Endothelial cell of umbilical vein (primary cell): ENCODE measurements at regions not wholly inside any gene's neighbourhood (a gene's known extent, or its start where the extent isn't known, plus 50 kb on each side); places are given as distances from the start of the nearest gene placed in this dataset.

Source experiments
- BruUV-seq: library from RNA; stranded (reverse); fragments of 400-500 nt; replicated peaks from 2 replicates; lab custom pipeline; 2021; lab: Mats Ljungman, UMichigan
- CTCF ChIA-PET: fragments of 300-600, 350-600 bp; sonication (Branson Sonifier 250); formaldehyde crosslinking; loops from one replicate; lab custom pipeline; 2021; ENCODE audit warnings: antibody characterized with exemption, inconsistent platforms; lab: Charles Lee
- POLR2A ChIA-PET: fragments of 300-600, 350-600 bp; sonication (Branson Sonifier 250); formaldehyde crosslinking; loops from one replicate; lab custom pipeline; 2021; ENCODE audit warnings: antibody characterized with exemption, inconsistent platforms; lab: Charles Lee
- DNase-seq: peaks from one replicate; pipeline ENCODE4 v3.0.0-alpha.2; 2011; ENCODE audit warnings: low read depth, low spot score
- FAIRE-seq: peaks from 2 replicates; lab custom pipeline; 2011; peaks lifted over from hg19 to GRCh38; lab: Jason Lieb, UNC
- H2AFZ ChIP-seq: 2 replicates; pipeline ENCODE4 v1.6.0; 2012; ENCODE audit warnings: low read depth, low read length, control low read depth, inconsistent platforms
- H3K27ac ChIP-seq: 2 replicates; pipeline ENCODE4 v1.5.1; 2011; ENCODE audit warnings: low read depth, mild to moderate bottlenecking, control low read depth, low read length, moderate library complexity; ENCODE audit not compliant: insufficient read depth
- H3K27me3 ChIP-seq, 2 experiments: 2 replicates each; pipeline versions ENCODE4 v1.6.0 to v1.6.1; 2011; ENCODE audit warnings: low read length in 2 of 2, mixed read lengths in 1 of 2; ENCODE audit not compliant: control insufficient read depth in 2 of 2, insufficient read depth in 2 of 2
- H3K36me3 ChIP-seq, 2 experiments: 2 replicates in 1 of 2; 3 replicates in 1 of 2; pipeline ENCODE4 v1.5.1; 2011; ENCODE audit warnings: low read length in 2 of 2, mild to moderate bottlenecking in 1 of 2, moderate library complexity in 1 of 2; ENCODE audit not compliant: control insufficient read depth in 2 of 2, insufficient read depth in 2 of 2; ENCODE audit errors: extremely low read depth in 1 of 2
- H3K4me1 ChIP-seq: 3 replicates; pipeline ENCODE4 v1.5.1; 2011; ENCODE audit warnings: mild to moderate bottlenecking, low read length; ENCODE audit not compliant: control insufficient read depth, insufficient read depth; ENCODE audit errors: extremely low read depth
- H3K4me2 ChIP-seq: 2 replicates; pipeline ENCODE4 v1.6.1; 2011; ENCODE audit warnings: low read length, control low read depth, mixed read lengths; ENCODE audit not compliant: insufficient read depth
- H3K4me3 ChIP-seq, 3 experiments: fragments of 200-600 bp in 1 of 3; sonication (generic), shearing (Covaris generic) in 1 of 3; replicated peaks in 1 of 3; 2 replicates each; pipeline ENCODE4 v1.5.1; 2011 to 2016; ENCODE audit warnings: control low read depth in 3 of 3, low read length in 3 of 3, mild to moderate bottlenecking in 2 of 3, inconsistent platforms in 1 of 3, low read depth in 1 of 3, moderate library complexity in 1 of 3; ENCODE audit not compliant: insufficient read depth in 1 of 3
- H3K79me2 ChIP-seq: 2 replicates; pipeline ENCODE4 v1.6.0; 2012; ENCODE audit warnings: low read length, inconsistent platforms; ENCODE audit not compliant: control insufficient read depth, insufficient read depth
- H3K9ac ChIP-seq: replicated peaks from 2 replicates; pipeline ENCODE3; 2011; ENCODE audit warnings: low read length, control low read depth; ENCODE audit not compliant: insufficient read depth; ENCODE audit errors: extremely low read depth
- H3K9me1 ChIP-seq: replicated peaks from 3 replicates; pipeline ENCODE4 v1.6.0; 2011; ENCODE audit warnings: mild to moderate bottlenecking, low read length; ENCODE audit not compliant: control insufficient read depth, insufficient read depth; ENCODE audit errors: extremely low read depth
- H3K9me3 ChIP-seq: replicated peaks from 2 replicates; pipeline ENCODE4 v1.5.1; 2012; ENCODE audit warnings: low read length, inconsistent platforms; ENCODE audit not compliant: control insufficient read depth, insufficient read depth
- H4K20me1 ChIP-seq: replicated peaks from 2 replicates; pipeline ENCODE3; 2011; ENCODE audit warnings: mild to moderate bottlenecking, low read length; ENCODE audit not compliant: control insufficient read depth, insufficient read depth; ENCODE audit errors: extremely low read depth
- FOS ChIP-seq: IDR thresholded peaks from 2 replicates; pipeline ENCODE4 v1.6.1; 2011; ENCODE audit warnings: mild to moderate bottlenecking, low read length, moderate library complexity, borderline replicate concordance; ENCODE audit not compliant: insufficient read depth
- JUN ChIP-seq: IDR thresholded peaks from 2 replicates; pipeline ENCODE4 v1.6.1; 2011; ENCODE audit warnings: borderline replicate concordance, low read depth; ENCODE audit not compliant: insufficient read length, insufficient read depth
- MYC ChIP-seq: IDR thresholded peaks from one replicate; pipeline ENCODE4 v1.6.1; 2011; ENCODE audit warnings: mild to moderate bottlenecking, low read depth, low read length
- POLR2A ChIP-seq: IDR thresholded peaks from 2 replicates; pipeline ENCODE4 v1.6.1; 2012; ENCODE audit warnings: low read depth, mild to moderate bottlenecking, control low read depth, low read length
- dilution Hi-C: fragments of 300-500 bp; cut with MboI; formaldehyde crosslinking; loops from one replicate; pipeline ENCODE4 v1.15.0; 2019; ENCODE audit warnings: low sequenced_read_pairs; ENCODE audit not compliant: extremely low pct_ligation_motif_present
- intact Hi-C: fragments of 100-400 bp; cut with micrococcal nuclease; formaldehyde crosslinking; loops from one replicate; pipeline ENCODE4 v1.10.0; 2022
- TF ChIP-seq, protein P1 (sequence below), 2 donors: IDR thresholded peaks; 1 replicate in 1 of 2; 2 replicates in 1 of 2; pipeline ENCODE4 v1.5.1; 2011; ENCODE audit warnings: low read length in 2 of 2, mild to moderate bottlenecking in 2 of 2, moderate library complexity in 2 of 2, control low read depth in 1 of 2, inconsistent platforms in 1 of 2, low read depth in 1 of 2; ENCODE audit not compliant: insufficient read depth in 1 of 2; ENCODE audit errors: extremely low read depth in 1 of 2
- TF ChIP-seq, protein P2 (sequence below): IDR thresholded peaks from 2 replicates; pipeline ENCODE4 v1.6.1; 2011; ENCODE audit not compliant: insufficient read depth, insufficient read length

DNA sequence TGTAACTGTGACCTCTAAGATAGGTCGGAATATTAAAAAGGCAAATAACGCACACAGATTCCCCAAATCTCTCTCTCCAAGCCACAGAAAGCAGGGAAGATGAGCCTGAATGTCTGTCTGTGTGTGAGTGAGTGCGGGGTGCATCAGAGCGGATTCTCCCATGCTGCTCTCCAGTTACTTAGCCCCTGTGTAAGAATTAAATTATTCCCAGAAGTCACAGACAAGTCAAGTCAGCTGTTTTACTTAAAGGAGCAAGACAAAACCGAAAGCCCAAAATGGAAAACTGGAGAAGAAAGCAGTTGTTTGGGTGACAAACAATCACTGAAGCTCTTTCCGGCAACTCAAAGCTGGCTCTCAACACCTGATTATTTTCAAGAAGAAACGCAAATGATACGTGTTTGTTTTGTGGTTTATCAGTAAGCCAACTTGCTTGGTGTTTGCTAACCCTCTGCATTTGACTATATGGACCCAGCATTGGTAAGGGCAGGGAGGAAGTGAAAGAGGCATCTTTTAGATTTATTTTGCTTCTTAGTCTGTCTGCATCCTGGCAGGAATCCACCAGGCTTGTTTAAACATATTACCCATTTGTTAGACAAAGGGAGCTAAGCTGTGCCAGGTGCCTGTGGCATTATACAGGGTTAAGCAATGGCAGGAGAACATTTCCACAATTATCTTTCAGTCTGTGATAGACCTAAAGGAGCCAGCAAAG, 121.5 kb upstream of the CREB1 start:
- no peaks in the 10 kb centered on the region for H3K79me2 ChIP-seq
- no peak overlapping the region for H3K4me2 ChIP-seq
- H3K9ac ChIP-seq: no peak overlapping the region
- POLR2A ChIA-PET: no interaction called here
- H3K9me1 ChIP-seq: no peaks in the 10 kb centered on the region
- no peaks in the 10 kb centered on the region for H3K4me1 ChIP-seq
- dilution Hi-C loops (no loop called here), intact Hi-C loops (no loop called here)
- BruUV-seq: no TSS peak
- no peak for FAIRE-seq
- no peak overlapping the region for H3K27ac ChIP-seq
- no peak for DNase-seq
- H3K27me3 ChIP-seq: no peaks in the 10 kb centered on the region
- H3K36me3 ChIP-seq: no peaks in the 10 kb centered on the region
- CTCF ChIA-PET: interaction anchor here (0.8 to 1.1 kb wide), 3 partner anchors 36 to 65 kb away, joined by 3 read pairs; no protein-coding TSS in a partner anchor
- no peak overlapping the region for H2AFZ ChIP-seq
- H3K4me3 ChIP-seq: no peak overlapping the region
- TF ChIP-seq MYC (no peak), JUN (no peak), POLR2A (no peak), FOS (no peak)
- TF ChIP-seq, protein P1, sequence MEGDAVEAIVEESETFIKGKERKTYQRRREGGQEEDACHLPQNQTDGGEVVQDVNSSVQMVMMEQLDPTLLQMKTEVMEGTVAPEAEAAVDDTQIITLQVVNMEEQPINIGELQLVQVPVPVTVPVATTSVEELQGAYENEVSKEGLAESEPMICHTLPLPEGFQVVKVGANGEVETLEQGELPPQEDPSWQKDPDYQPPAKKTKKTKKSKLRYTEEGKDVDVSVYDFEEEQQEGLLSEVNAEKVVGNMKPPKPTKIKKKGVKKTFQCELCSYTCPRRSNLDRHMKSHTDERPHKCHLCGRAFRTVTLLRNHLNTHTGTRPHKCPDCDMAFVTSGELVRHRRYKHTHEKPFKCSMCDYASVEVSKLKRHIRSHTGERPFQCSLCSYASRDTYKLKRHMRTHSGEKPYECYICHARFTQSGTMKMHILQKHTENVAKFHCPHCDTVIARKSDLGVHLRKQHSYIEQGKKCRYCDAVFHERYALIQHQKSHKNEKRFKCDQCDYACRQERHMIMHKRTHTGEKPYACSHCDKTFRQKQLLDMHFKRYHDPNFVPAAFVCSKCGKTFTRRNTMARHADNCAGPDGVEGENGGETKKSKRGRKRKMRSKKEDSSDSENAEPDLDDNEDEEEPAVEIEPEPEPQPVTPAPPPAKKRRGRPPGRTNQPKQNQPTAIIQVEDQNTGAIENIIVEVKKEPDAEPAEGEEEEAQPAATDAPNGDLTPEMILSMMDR (IDR thresholded peaks at IDR 0.05; ENCODE audit: extremely low read depth in 1 of 2, insufficient read depth in 1 of 2, low read depth in 1 of 2, low read length in 2 of 2): no peak
- TF ChIP-seq, protein P2, sequence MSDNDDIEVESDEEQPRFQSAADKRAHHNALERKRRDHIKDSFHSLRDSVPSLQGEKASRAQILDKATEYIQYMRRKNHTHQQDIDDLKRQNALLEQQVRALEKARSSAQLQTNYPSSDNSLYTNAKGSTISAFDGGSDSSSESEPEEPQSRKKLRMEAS: no peak
- H4K20me1 ChIP-seq: no peaks in the 10 kb centered on the region
- no peaks in the 10 kb centered on the region for H3K9me3 ChIP-seq
